ENCODE measurements at regions not wholly inside any gene's neighbourhood (a gene's known extent, or its start where the extent isn't known, plus 50 kb on each side); places are given as distances from the start of the nearest gene placed in this dataset.
A peak's percentile ranks its signal among the peaks of the same experiment; 100 is the strongest.

DNA sequence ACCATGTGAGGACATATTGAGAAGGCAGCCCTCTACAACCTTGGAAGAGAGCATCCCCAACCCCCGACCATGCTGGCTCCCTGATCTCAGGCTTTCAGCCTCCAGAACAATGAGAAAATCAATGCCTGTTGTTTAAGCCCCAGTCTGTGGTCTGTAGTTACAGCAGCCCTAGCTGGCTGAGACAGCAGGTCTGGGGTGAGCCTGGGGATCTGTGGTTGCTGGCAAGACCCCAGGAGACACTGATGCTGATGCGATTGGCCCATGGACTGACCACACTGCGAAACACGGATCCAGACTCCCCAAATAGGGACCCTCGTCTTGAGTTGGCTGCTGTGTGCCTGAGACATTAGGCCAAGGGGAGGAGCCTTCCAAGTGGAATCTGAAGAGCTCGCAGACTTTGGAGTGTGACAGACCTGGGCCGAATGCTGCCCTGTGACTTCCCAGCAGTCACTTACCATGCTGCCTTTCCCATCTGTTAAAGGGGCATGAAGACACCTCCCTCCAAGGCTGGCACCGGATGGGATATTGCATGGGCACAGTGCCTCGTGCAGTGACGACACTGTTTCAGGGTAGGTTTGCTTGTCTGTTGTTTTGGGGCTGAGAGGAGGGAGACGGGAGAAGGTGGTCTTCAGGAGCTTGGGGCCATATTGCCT is 147.8 kb upstream of the RPL38 start:
- H2BK15ac ChIP-seq (ENCODE audit: low read length): no peak overlapping the region
- ChIA-PET CTCF (ENCODE audit: partially characterized antibody) (interaction anchor here (0.9 to 2.8 kb wide), 3 partner anchors 13 to 35 kb away, joined by 3 to 9 read pairs (median 5); no protein-coding TSS in a partner anchor), POLR2A (ENCODE audit: partially characterized antibody) (interaction anchor here (1.2 kb wide), 1 partner anchor 31 kb away, joined by 3 read pairs; no protein-coding TSS in a partner anchor)
- no peak overlapping the region for H2AK5ac ChIP-seq (ENCODE audit: low read depth, low read length)
- 0 out of 2 replicates have a peak overlapping the region, but pooled peaks have one; percentile 34 for H2BK20ac ChIP-seq (ENCODE audit: low read length)
- no peak overlapping the region for H2BK5ac ChIP-seq (ENCODE audit: low read depth, low read length)
- no peaks in the 10 kb centered on the region for H4K20me1 ChIP-seq (replicated peaks in 1 of 2; ENCODE audit: control insufficient read depth in 1 of 2, insufficient read depth in 2 of 2, low read length in 2 of 2)
- H3K18ac ChIP-seq (ENCODE audit: extremely low read depth, low read length): no peak overlapping the region; the same call in 1 of the 2 replicates
- no peaks in the 10 kb centered on the region for H3K79me2 ChIP-seq (ENCODE audit: control insufficient read depth in 1 of 2, insufficient read depth in 2 of 2, low read length in 2 of 2)
- no peaks in the 10 kb centered on the region; a peak in 3 of 7 replicates for H3K27me3 ChIP-seq (replicated peaks in 1 of 4; ENCODE audit: control insufficient read depth in 3 of 4, extremely low read depth in 1 of 4, insufficient read depth in 3 of 4, low read length in 3 of 4)
- H3K23me2 ChIP-seq (ENCODE audit: low read depth, low read length): no peaks in the 10 kb centered on the region; the same call in 1 of the 2 replicates
- no peak overlapping the region for H3K27ac ChIP-seq (ENCODE audit: low read depth, low read length)
- H3K4me3 ChIP-seq (ENCODE audit: extremely low read depth in 1 of 4, insufficient read depth in 2 of 4, low read depth in 3 of 4, low read length in 4 of 4): no peak overlapping the region
- peaks cover 0 to 8% (median 2%) of the 10 kb centered on the region in 4 experiments; a peak in 5 of 7 replicates for H3K4me1 ChIP-seq (replicated peaks in 1 of 4; ENCODE audit: control insufficient read depth in 3 of 4, insufficient read depth in 4 of 4, low read length in 3 of 4)
- peaks cover 0 to 8% of the 10 kb centered on the region in 2 experiments; a peak in 1 of 4 replicates for H3K9me3 ChIP-seq (ENCODE audit: insufficient read depth in 2 of 2, low read depth in 1 of 2, low read length in 1 of 2)
- H2BK120ac ChIP-seq (replicated peaks; ENCODE audit: low read depth, low read length): no peak overlapping the region
- H2BK12ac ChIP-seq (ENCODE audit: low read depth, low read length): 0 out of 2 replicates have a peak overlapping the region, but pooled peaks have one; percentile 19
- no peak overlapping the region for H4K8ac ChIP-seq (ENCODE audit: extremely low read depth, insufficient read depth, low read length)
- no peak overlapping the region for H3K23ac ChIP-seq (ENCODE audit: insufficient read length)
- FAIRE-seq: peak; percentile 39
- no peaks in the 10 kb centered on the region for H3K79me1 ChIP-seq (ENCODE audit: low read depth, low read length)
- peak overlapping the region; percentile 0 for H4K91ac ChIP-seq (replicated peaks; ENCODE audit: insufficient read length, low read length)
- TF ChIP-seq ASH2L (IDR thresholded peaks at IDR 0.05; ENCODE audit: low read length) (peak; percentile 32), BRCA1 (IDR thresholded peaks at IDR 0.05; ENCODE audit: low read depth, low read length) (no peak)
- peak overlapping the region; percentile 2 to 47; a peak in 3 of 4 replicates for H3K4me2 ChIP-seq (ENCODE audit: insufficient read depth in 1 of 2, low read depth in 2 of 2, low read length in 2 of 2)
- H3K56ac ChIP-seq (replicated peaks; ENCODE audit: insufficient read length, low read depth, low read length): no peak overlapping the region
- no peak overlapping the region for H3K4ac ChIP-seq (replicated peaks; ENCODE audit: insufficient read length, low read depth, low read length)
- peak overlapping the region; percentile 97 for H2AFZ ChIP-seq (ENCODE audit: low read length)
- no peak for DNase-seq (ENCODE audit: low read depth in 1 of 2, low spot score in 2 of 2)
- no peak overlapping the region for H3K14ac ChIP-seq (ENCODE audit: insufficient read length)
- WGBS, 2 experiments (ENCODE audit: extremely low coverage in 1 of 2, insufficient coverage in 1 of 2, insufficient read length in 1 of 2, insufficient replicate concordance in 2 of 2, low coverage in 1 of 2, low lambda C conversion rate in 2 of 2, missing lambda C conversion rate in 1 of 2): 79% methylated on average over 10 of the region's 11 CpGs; no CpG with 5 or more reads in 1 of the 2 experiments
- no peaks in the 10 kb centered on the region for H3K36me3 ChIP-seq (ENCODE audit: control insufficient read depth in 2 of 4, insufficient read depth in 4 of 4, low read length in 3 of 4)
- H3K9ac ChIP-seq (replicated peaks in 1 of 4; ENCODE audit: extremely low read depth in 1 of 4, low read depth in 3 of 4, low read length in 3 of 4): no peak overlapping the region
- H4K5ac ChIP-seq (ENCODE audit: insufficient read length, low read depth, low read length): no peak overlapping the region
